ENCODE measurements at regions not wholly inside any gene's neighbourhood (a gene's known extent, or its start where the extent isn't known, plus 50 kb on each side); places are given as distances from the start of the nearest gene placed in this dataset.

DNA sequence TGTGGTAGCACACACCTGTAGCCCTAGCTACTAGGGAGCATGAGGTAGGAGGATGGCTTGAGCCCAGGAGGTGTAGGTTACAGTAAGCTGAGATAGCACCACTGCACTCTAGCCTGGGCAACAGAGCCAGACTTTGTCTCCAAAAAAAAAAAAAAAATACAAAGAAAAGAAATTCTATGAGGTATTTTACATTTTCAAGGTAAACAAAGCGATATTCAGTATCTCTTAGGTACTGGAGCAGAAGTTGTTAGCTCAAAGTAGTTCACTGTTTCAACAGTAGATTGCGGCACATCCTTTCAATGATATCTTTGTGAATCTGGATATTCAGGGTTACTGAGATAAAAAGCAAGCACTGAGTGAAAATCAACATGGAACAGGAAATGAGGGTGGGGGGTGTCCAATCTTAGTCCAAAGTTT is 318.5 kb downstream of the ZNF621 start:
- TF ChIP-seq, protein P1, sequence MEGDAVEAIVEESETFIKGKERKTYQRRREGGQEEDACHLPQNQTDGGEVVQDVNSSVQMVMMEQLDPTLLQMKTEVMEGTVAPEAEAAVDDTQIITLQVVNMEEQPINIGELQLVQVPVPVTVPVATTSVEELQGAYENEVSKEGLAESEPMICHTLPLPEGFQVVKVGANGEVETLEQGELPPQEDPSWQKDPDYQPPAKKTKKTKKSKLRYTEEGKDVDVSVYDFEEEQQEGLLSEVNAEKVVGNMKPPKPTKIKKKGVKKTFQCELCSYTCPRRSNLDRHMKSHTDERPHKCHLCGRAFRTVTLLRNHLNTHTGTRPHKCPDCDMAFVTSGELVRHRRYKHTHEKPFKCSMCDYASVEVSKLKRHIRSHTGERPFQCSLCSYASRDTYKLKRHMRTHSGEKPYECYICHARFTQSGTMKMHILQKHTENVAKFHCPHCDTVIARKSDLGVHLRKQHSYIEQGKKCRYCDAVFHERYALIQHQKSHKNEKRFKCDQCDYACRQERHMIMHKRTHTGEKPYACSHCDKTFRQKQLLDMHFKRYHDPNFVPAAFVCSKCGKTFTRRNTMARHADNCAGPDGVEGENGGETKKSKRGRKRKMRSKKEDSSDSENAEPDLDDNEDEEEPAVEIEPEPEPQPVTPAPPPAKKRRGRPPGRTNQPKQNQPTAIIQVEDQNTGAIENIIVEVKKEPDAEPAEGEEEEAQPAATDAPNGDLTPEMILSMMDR (IDR thresholded peaks at IDR 0.05) = no peak
- TF ChIP-seq POLR2A (IDR thresholded peaks at IDR 0.05) = no peak

Measured in esophagus squamous epithelium (tissue), 4 donors.